ENCODE measurements at regions not wholly inside any gene's neighbourhood (a gene's known extent, or its start where the extent isn't known, plus 50 kb on each side); places are given as distances from the start of the nearest gene placed in this dataset.

GRCh38 chr15:47291767-47292166, 425.5 kb upstream of the SEMA6D start:
- DNase-seq, result no peak

- no peak for DNase-seq
These were observed 424.6 kb upstream of the SEMA6D start for GRCh38 chr15:47292638-47293190.

- DNase-seq, result no peak
These were observed 423.7 kb upstream of the SEMA6D start for GRCh38 chr15:47293466-47294162.

GRCh38 chr15:47294765-47295259, 422.5 kb upstream of the SEMA6D start:
- no peak for DNase-seq

- no peak for DNase-seq
These were observed 420.4 kb upstream of the SEMA6D start for GRCh38 chr15:47296881-47297280.

GRCh38 chr15:47299846-47300434, 417.4 kb upstream of the SEMA6D start:
- DNase-seq, result no peak

- no peak for DNase-seq
These were observed 416.7 kb upstream of the SEMA6D start for GRCh38 chr15:47300596-47300995.

- no peak for DNase-seq
These were observed 415.8 kb upstream of the SEMA6D start for GRCh38 chr15:47301481-47301880.

- no peak for DNase-seq
These were observed 412.6 kb upstream of the SEMA6D start for GRCh38 chr15:47304656-47305055.

GRCh38 chr15:47312161-47312560, 405.1 kb upstream of the SEMA6D start:
- no peak for DNase-seq

GRCh38 chr15:47326410-47327333, 390.6 kb upstream of the SEMA6D start:
- DNase-seq, result no peak

GRCh38 chr15:47331829-47332393, 385.4 kb upstream of the SEMA6D start:
- peak; percentile 72 for DNase-seq

GRCh38 chr15:47332481-47332880, 384.8 kb upstream of the SEMA6D start:
- DNase-seq, result no peak

GRCh38 chr15:47333734-47334133, 383.6 kb upstream of the SEMA6D start:
- DNase-seq, result no peak

- no peak for DNase-seq
These were observed 382.3 kb upstream of the SEMA6D start for GRCh38 chr15:47334805-47335535.

GRCh38 chr15:47337106-47337505, 380.2 kb upstream of the SEMA6D start:
- no peak for DNase-seq

GRCh38 chr15:47337836-47338235, 379.5 kb upstream of the SEMA6D start:
- DNase-seq, result no peak

GRCh38 chr15:47338771-47339170, 378.5 kb upstream of the SEMA6D start:
- DNase-seq, result no peak

GRCh38 chr15:47339800-47340570, 377.3 kb upstream of the SEMA6D start:
- DNase-seq, result no peak

GRCh38 chr15:47340571-47340920, 376.8 kb upstream of the SEMA6D start:
- no peak for DNase-seq

- DNase-seq, result no peak
These were observed 368.1 kb upstream of the SEMA6D start for GRCh38 chr15:47349179-47349578.

- no peak for DNase-seq
These were observed 365.8 kb upstream of the SEMA6D start for GRCh38 chr15:47351501-47351900.
